GM12892 (cell line): ENCODE measurements at regions not wholly inside any gene's neighbourhood (a gene's known extent, or its start where the extent isn't known, plus 50 kb on each side); places are given as distances from the start of the nearest gene placed in this dataset.

Experiments
- POLR2A ChIP-seq: IDR thresholded peaks from 2 replicates; pipeline ENCODE4 v1.6.1; 2011; ENCODE audit warnings: low read depth, low read length, control low read depth
- POLR2AphosphoS5 ChIP-seq: IDR thresholded peaks from 2 replicates; pipeline ENCODE4 v1.6.1; 2011; ENCODE audit warnings: low read depth, low read length, control low read depth
- TAF1 ChIP-seq: IDR thresholded peaks from 2 replicates; pipeline ENCODE4 v1.6.1; 2011; ENCODE audit warnings: low read depth, mild to moderate bottlenecking, control low read depth, low read length, borderline replicate concordance

DNA sequence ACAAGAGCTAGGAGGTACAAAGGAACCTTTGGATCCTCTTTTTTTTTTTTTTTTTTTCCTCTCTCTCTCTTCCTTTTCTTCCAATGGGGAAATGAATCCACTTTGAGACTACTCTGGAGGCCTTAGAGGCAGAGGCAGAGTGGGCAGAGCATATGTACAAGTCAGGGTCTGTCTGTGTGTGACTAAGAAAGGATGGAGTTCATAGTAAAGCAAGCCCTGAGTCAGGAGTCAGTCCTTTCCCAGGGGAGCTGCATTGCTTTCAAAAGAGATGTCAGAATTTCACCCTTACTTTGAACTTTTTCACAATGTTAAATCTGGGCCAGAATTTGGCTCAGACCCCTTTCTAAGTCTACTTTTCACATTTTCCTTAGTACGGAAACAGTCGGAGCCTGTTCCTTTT, 792.4 kb upstream of the C9orf72 start:
- TF ChIP-seq POLR2A, result no peak
- TF ChIP-seq POLR2AphosphoS5, result no peak
- TF ChIP-seq TAF1, result no peak
